ENCODE measurements at regions not wholly inside any gene's neighbourhood (a gene's known extent, or its start where the extent isn't known, plus 50 kb on each side); places are given as distances from the start of the nearest gene placed in this dataset.
A peak's percentile ranks its signal among the peaks of the same experiment; 100 is the strongest.
"Not testable (repeated sequence)": the region's sequence is repeated elsewhere in the genome, so short reads cannot be mapped to it uniquely, and the experiment has no call there.

- Histone ChIP-seq H3K4me3 (ENCODE audit: insufficient read length, low read depth) (no peak overlapping the region), H3K36me3 (ENCODE audit: insufficient read depth, insufficient read length, low read length) (no peaks in the 10 kb centered on the region), H3K4me1 (ENCODE audit: insufficient read depth, insufficient read length) (no peaks in the 10 kb centered on the region), H3K9me3 (ENCODE audit: insufficient read depth, low read length) (peaks cover 5% of the 10 kb centered on the region), H3K27me3 (ENCODE audit: insufficient read depth, insufficient read length) (no peaks in the 10 kb centered on the region), H3K9ac (ENCODE audit: insufficient read length, low read depth) (no peak overlapping the region)
- DNase-seq (ENCODE audit: low read depth, low spot score): no peak
- no peak for TF ChIP-seq SUZ12 (IDR thresholded peaks at IDR 0.05; ENCODE audit: extremely low read depth, insufficient read depth, insufficient read length)
- TF ChIP-seq YY1 (IDR thresholded peaks at IDR 0.05; ENCODE audit: insufficient read depth, insufficient read length): no peak
- no peak for TF ChIP-seq ZNF274 (IDR thresholded peaks at IDR 0.05; ENCODE audit: low read depth, low read length)
These were observed 848.5 kb downstream of the RAB28 start for GRCh38 chr4:12635629-12636028.

DNA sequence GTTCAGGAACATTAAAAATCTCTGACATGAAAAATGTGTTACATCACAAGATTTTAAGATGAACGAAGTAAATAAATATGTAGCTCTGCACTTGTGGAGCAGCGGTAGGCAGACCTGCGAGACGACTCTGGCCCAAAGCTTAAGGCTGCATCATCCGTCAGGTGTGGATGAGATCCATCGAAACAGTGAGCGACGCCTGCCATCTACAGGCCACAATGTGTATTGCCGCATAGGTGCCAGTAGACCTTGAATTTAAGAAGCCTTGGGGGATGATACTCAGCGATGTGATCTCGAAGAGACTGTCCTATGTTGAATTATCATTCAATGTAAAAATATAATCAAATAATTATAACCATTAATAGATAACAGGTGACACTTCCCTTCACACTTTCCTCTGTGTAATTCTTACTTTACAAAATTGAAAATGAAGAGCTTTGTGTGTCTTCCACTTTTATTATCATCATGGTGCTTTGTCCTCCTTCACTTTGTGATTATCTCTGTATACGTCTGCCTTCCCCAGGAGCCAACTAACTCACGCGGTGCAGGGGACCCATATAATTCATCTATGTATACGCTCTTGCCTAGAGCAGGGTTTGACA lies 851.0 kb downstream of the RAB28 start:
- TF ChIP-seq ZNF274 (IDR thresholded peaks at IDR 0.05; ENCODE audit: low read depth, low read length): no peak
- no peak for TF ChIP-seq SUZ12 (IDR thresholded peaks at IDR 0.05; ENCODE audit: extremely low read depth, insufficient read depth, insufficient read length)
- no peak for TF ChIP-seq YY1 (IDR thresholded peaks at IDR 0.05; ENCODE audit: insufficient read depth, insufficient read length)
- H3K9ac ChIP-seq (ENCODE audit: insufficient read length, low read depth): no peak overlapping the region
- no peaks in the 10 kb centered on the region for H3K36me3 ChIP-seq (ENCODE audit: insufficient read depth, insufficient read length, low read length)
- no peaks in the 10 kb centered on the region for H3K4me1 ChIP-seq (ENCODE audit: insufficient read depth, insufficient read length)
- peaks cover 5% of the 10 kb centered on the region for H3K9me3 ChIP-seq (ENCODE audit: insufficient read depth, low read length)
- no peaks in the 10 kb centered on the region for H3K27me3 ChIP-seq (ENCODE audit: insufficient read depth, insufficient read length)
- no peak overlapping the region for H3K4me3 ChIP-seq (ENCODE audit: insufficient read length, low read depth)
- DNase-seq (ENCODE audit: low read depth, low spot score): peak; percentile 86

GRCh38 chr4:12615822-12616221 lies 868.3 kb downstream of the RAB28 start:
- no peaks in the 10 kb centered on the region for H3K27me3 ChIP-seq (ENCODE audit: insufficient read depth, insufficient read length)
- H3K4me1 ChIP-seq (ENCODE audit: insufficient read depth, insufficient read length): no peaks in the 10 kb centered on the region
- no peak overlapping the region for H3K4me3 ChIP-seq (ENCODE audit: insufficient read length, low read depth)
- H3K9me3 ChIP-seq (ENCODE audit: insufficient read depth, low read length): no peaks in the 10 kb centered on the region
- H3K36me3 ChIP-seq (ENCODE audit: insufficient read depth, insufficient read length, low read length): no peaks in the 10 kb centered on the region
- H3K9ac ChIP-seq (ENCODE audit: insufficient read length, low read depth): no peak overlapping the region
- no peak for DNase-seq (ENCODE audit: low read depth, low spot score)
- no peak for TF ChIP-seq SUZ12 (IDR thresholded peaks at IDR 0.05; ENCODE audit: extremely low read depth, insufficient read depth, insufficient read length)
- no peak for TF ChIP-seq YY1 (IDR thresholded peaks at IDR 0.05; ENCODE audit: insufficient read depth, insufficient read length)
- no peak for TF ChIP-seq ZNF274 (IDR thresholded peaks at IDR 0.05; ENCODE audit: low read depth, low read length)

- no peaks in the 10 kb centered on the region for H3K9me3 ChIP-seq (ENCODE audit: insufficient read depth, low read length)
- TF ChIP-seq SUZ12 (IDR thresholded peaks at IDR 0.05; ENCODE audit: extremely low read depth, insufficient read depth, insufficient read length) (no peak), YY1 (IDR thresholded peaks at IDR 0.05; ENCODE audit: insufficient read depth, insufficient read length) (no peak), ZNF274 (IDR thresholded peaks at IDR 0.05; ENCODE audit: low read depth, low read length) (no peak)
- no peak overlapping the region for H3K9ac ChIP-seq (ENCODE audit: insufficient read length, low read depth)
- no peaks in the 10 kb centered on the region for H3K27me3 ChIP-seq (ENCODE audit: insufficient read depth, insufficient read length)
- no peak for DNase-seq (ENCODE audit: low read depth, low spot score)
- H3K4me1 ChIP-seq (ENCODE audit: insufficient read depth, insufficient read length): no peaks in the 10 kb centered on the region
- H3K4me3 ChIP-seq (ENCODE audit: insufficient read length, low read depth): no peak overlapping the region
- H3K36me3 ChIP-seq (ENCODE audit: insufficient read depth, insufficient read length, low read length): no peaks in the 10 kb centered on the region
These were observed 871.3 kb downstream of the RAB28 start for GRCh38 chr4:12612876-12613275.

DNA sequence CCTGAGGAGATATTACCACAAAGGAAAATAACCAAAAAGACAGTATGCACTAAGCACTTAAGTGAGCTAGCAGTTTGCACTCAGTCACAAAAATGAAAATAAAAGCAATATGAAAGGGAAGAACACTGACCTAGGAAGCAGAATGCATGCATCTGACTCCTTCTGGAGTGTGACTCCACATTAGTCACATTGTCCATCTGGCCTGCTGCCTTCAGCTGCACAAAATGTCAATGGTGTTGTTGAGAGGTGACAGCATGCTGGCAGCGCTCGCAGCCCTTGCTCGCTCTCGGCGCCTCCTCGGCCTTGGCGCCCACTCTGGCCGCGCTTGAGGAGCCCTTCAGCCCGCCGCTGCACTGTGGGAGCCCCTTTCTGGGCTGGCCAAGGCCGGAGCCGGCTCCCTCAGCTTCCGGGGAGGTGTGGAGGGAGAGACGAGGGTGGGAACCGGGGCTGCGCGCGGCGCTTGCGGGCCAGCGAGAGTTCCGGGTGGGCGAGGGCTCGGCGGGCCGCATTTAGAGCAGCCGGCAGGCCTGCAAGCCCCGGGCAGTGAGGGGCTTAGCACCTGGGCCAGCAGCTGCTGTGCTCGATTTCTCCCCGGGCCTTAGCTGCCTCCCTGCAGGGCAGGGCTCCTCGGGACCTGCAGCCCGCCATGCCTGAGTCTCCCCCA lies 874.8 kb downstream of the RAB28 start:
- not testable (repeated sequence) for H3K9me3 ChIP-seq (ENCODE audit: insufficient read depth, low read length); H3K27me3 ChIP-seq (ENCODE audit: insufficient read depth, insufficient read length); H3K9ac ChIP-seq (ENCODE audit: insufficient read length, low read depth); H3K4me3 ChIP-seq (ENCODE audit: insufficient read length, low read depth); DNase-seq (ENCODE audit: low read depth, low spot score); H3K4me1 ChIP-seq (ENCODE audit: insufficient read depth, insufficient read length); H3K36me3 ChIP-seq (ENCODE audit: insufficient read depth, insufficient read length, low read length)

DNA sequence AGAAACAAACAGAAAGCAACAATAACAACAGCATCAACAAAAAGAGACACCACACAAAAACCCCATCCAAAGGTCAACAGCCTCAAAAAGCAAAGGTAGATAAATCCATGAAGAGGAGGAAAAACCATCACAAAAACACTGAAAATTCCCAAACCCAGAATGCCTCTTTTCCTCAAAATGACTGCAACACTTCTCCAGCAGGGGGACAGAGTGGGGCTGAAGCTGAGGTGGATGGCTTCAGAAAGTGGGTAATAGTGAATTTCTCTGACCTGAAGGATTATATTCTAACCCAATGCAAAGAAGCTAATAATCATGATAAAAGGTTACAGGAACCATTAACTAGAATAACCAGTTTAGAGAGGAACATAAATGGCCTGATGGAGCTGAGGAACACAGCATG lies 888.2 kb downstream of the RAB28 start:
- Histone ChIP-seq H3K36me3 (ENCODE audit: insufficient read depth, insufficient read length, low read length) (no peaks in the 10 kb centered on the region), H3K27me3 (ENCODE audit: insufficient read depth, insufficient read length) (no peaks in the 10 kb centered on the region), H3K4me1 (ENCODE audit: insufficient read depth, insufficient read length) (peaks cover 4% of the 10 kb centered on the region), H3K9me3 (ENCODE audit: insufficient read depth, low read length) (no peaks in the 10 kb centered on the region), H3K4me3 (ENCODE audit: insufficient read length, low read depth) (no peak overlapping the region), H3K9ac (ENCODE audit: insufficient read length, low read depth) (no peak overlapping the region)
- DNase-seq (ENCODE audit: low read depth, low spot score): no peak
- TF ChIP-seq ZNF274 (IDR thresholded peaks at IDR 0.05; ENCODE audit: low read depth, low read length) (no peak), SUZ12 (IDR thresholded peaks at IDR 0.05; ENCODE audit: extremely low read depth, insufficient read depth, insufficient read length) (no peak), YY1 (IDR thresholded peaks at IDR 0.05; ENCODE audit: insufficient read depth, insufficient read length) (no peak)

- TF ChIP-seq YY1 (IDR thresholded peaks at IDR 0.05; ENCODE audit: insufficient read depth, insufficient read length): no peak
- H3K27me3 ChIP-seq (ENCODE audit: insufficient read depth, insufficient read length): no peaks in the 10 kb centered on the region
- peaks cover 4% of the 10 kb centered on the region for H3K4me1 ChIP-seq (ENCODE audit: insufficient read depth, insufficient read length)
- no peaks in the 10 kb centered on the region for H3K36me3 ChIP-seq (ENCODE audit: insufficient read depth, insufficient read length, low read length)
- H3K4me3 ChIP-seq (ENCODE audit: insufficient read length, low read depth): no peak overlapping the region
- H3K9ac ChIP-seq (ENCODE audit: insufficient read length, low read depth): no peak overlapping the region
- no peak for DNase-seq (ENCODE audit: low read depth, low spot score)
- H3K9me3 ChIP-seq (ENCODE audit: insufficient read depth, low read length): no peaks in the 10 kb centered on the region
These were observed 888.7 kb downstream of the RAB28 start for GRCh38 chr4:12595489-12595888.

All from NT2/D1 (cell line).